Left kidney (tissue), 1 donor: ENCODE measurements at regions not wholly inside any gene's neighbourhood (a gene's known extent, or its start where the extent isn't known, plus 50 kb on each side); places are given as distances from the start of the nearest gene placed in this dataset.

Experiments used
- DNase-seq: peaks from one replicate; pipeline ENCODE4 v3.0.0-alpha.2; 2013

DNA sequence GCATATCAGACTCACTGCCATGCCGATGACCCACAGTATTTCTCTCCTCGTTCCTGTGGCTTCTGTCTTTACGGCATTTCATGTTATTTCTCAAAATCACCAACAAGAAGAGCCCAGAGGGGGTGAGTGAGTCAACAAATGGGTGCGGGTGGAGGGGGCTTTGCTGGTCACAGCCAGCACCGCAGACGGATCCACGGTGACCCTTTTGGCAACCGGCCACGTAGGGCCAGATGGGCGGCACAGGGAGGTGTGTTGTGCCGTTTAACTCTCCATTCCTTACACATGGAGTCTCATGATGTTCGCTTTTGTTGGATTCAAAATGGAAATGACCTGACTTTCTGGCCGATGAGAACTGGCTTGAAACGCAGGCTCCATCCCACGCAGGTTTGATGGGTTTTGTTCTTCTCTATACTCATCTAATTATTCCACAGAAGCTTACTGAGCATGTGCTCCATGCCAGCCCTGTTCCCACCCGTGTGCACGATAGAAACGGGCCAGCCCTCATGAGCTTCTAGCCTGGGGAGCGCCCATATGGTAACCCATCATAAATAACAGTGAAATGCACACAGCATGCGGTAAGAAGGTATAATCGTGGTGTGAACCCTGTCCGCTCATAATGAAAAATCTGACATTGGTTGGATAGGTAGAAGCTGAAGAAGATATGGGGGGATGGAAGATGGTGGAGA, 319.9 kb downstream of the BRD1 start:
- no peak for DNase-seq

DNA sequence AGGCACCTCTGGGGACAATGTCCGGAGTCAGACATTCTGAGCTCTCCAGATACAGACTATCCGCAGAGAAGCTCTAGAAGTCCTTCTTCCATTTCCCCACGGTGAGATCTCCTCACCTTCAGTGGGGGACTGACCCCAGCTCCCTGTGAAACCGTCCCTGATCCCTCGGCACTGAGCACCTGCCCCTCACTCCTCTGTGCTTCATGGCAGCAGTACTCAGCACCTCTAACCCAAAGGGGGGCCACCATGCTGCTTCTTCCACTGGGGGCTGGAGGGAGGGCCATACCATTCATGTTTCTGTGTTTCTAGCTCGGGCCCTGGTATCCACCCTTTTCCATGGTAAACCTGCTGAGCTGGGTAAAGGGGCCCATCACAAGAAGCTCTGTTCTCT, 321.7 kb downstream of the BRD1 start:
- DNase-seq: no peak

DNA sequence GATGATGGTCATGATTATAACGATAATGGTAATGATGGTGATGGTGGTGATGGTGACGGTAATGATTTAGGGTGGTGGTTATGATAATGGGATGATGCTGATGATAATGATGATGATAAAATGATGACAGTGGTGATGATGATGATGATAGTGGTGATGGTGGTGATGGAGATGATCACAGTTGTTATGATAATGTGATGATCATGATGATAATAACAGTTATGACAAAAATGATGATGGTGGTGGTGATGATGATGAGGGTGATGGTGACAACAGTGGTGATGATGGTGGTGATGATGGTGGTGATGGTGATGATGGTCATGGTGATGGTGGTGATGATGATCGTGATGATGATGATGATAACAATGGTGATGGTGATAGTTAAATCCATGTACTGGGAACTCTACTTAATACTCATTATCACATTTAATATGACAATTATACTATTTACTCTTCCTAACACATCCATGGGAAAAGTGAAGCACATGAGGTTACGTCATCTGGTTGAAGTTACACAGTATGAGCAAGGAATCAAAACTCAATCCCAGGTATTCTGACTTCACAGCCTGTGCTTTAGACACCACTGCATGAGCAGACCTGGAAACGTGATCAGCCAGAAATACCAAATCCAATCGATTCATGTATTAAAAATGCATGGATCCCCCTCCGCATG, 322.2 kb downstream of the BRD1 start:
- DNase-seq: no peak

DNA sequence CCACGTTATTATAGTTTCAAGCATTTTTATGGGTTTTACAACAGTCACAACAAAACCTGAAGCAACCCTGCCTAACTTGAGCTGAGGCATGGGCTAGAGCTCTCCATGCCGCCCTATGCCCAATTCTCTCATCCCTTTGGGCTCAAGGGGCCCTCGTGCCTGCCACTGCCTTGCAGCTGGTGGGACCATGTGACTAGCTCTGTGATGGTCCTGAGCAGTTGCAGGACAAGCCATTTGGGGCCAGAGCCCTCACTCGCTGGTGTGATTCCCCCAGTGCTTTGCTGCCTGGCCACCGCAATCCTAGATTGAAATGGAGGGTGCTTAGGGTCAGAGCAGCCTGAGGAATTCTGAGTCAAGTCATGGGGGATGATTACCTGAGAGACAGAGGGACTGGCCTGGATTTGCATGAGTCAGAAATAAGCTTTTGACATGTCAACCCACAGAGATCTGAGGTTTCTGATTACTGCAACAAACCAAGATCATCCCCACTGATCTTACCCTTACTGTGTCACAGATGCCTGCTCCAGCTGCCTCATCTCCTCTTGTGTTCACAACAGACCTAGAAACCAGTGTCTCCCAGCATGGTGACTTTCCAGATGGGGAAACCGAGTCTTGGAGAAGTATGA, 323.7 kb downstream of the BRD1 start:
- DNase-seq: no peak

DNA sequence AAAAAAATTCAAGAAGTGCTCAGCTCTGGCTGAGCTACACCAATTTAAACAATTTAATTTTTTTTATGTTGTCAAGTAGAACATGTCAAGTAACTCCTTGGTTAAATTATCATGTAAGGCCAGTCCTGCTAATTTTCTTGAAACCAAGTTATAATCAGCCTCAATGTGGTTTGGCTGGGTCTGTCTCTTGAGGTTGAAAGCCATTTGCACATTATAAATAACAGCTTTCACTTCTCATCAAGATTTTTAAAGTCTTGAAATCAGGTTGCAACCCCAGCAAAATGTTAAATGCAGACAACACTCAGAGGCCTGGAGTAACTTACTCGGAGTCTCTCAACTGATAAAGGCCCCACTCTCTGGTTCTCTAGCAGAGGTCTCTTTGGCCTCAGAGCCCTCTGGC, 324.4 kb downstream of the BRD1 start:
- no peak for DNase-seq

DNA sequence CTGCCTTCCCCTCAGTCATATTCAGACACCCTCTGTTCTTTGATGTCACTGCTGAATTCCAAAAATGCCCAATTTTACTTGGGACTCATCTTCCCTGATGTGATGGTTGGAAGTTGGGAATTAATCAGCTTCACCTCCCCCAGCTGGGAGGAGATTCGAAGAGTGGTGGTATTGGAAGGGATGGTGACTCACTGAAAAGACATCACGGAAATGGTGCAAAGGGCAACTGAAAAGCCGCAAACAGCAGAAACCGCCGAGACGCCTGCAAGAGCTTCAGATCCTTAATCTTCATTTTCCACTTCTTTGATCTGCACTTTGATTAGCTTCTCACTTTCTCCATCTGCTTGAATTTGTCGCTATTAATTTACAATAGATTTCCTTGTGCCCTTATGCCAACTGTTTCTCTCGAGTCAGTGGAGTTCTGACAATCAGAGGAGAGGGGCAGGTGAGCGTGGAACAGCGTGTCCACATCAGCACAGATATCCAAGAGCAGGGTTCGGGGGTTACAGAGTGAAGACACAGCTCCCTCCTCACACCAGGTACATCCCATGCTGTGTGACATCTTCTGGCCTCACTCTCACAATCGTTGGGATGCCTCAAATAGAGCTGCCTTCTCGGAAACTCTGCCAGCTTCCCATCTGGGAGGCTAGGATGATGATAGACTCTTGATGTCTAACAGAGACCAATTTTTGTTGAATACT, 325.4 kb downstream of the BRD1 start:
- DNase-seq: no peak

DNA sequence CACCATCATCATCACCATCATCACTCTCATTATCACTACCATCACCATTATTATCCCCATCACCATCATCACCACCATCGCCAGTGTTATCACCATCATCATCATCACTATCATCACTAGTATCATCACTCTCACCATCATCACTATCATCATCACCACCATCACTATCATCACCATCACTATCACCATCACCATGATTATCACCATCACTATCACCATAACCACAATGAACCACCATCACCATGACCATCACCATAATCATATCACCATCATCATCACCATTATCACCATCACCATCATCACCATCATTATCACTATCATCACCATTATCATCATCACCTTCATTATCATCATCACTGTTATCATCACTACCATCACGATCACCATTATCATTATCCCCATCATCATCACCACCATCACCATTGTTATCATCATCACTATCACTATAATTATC, 326.7 kb downstream of the BRD1 start:
- no peak for DNase-seq

DNA sequence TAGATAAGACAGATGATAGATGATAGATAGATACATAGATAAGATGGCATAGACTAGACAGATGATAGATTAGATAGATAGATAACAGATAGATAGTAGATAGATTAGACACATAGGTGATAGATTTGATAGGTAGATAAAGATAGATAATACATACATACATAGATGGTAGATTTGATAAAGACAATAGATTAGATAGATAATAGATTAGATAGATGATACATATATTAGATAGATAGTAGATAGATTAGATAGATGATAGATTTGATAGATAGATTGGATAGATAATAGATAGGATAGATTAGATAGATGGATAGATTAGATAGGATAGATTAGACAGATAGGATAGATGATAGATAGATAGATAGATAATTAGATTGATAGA, 327.6 kb downstream of the BRD1 start:
- DNase-seq: no peak

DNA sequence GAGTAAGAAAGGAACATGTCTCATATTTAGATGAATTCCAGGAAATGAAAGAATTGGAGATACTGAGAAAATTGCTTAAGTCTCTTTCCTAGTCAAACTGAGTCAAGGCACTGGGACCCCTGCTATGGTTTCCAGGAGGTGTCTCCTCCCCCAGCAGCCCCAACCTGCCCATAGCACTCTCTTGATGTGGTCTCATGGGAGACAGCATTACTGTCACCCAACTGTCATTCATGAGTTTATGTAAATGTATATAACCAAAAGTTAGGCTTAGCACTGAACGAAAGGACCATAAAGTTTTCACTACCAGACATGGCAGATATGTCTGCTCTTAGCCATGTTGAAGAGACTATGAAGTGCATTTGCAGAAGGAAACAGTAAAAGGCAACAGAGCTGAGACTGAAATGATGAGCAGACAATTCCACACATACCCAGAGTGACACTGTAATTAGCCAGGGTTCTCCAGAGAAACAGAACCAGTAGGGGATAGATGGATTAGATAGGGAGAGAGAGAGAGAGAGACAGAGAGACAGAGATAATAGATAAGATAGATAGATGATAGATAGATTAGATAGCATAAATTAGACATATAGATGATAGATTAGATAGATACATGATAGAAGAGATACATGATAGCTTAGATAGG, 328.1 kb downstream of the BRD1 start:
- no peak for DNase-seq

DNA sequence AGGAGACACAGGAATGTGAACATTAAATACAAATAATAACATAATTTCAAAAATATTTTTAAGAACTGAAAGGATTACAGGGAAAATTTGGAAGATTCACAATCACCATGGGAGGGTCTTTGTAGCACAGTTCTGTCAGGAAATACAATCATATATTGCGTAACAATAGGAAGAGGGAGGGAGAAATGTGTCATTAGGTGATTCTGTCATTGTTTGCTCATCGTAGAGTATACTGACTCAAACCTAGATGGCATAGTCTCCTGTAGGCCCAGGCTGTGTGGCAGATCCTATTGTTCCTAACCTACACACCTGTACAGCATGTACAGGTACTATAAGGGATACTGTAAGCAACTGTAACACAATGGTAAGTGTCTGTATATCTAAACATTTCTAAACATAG, 330.4 kb downstream of the BRD1 start:
- no peak for DNase-seq

DNA sequence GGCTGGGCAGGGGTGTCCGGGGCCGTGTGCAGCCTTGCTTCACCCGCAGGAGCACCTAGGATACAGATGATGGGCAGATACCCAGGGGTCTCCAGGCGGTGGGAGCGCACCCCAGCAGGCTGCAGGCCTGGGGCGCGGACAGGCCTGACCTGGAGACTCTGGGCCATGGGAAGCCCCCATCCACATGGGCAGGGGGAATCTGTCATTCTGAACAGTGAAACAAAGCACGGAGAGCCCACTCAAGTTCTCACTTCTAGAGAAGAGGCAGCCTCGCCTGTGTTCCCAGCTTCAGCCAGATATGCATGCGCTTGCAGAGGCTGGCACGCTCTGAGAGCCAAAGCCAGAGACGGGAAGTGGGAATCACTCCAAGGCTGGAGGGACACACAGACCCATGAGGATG, 333.1 kb downstream of the BRD1 start:
- no peak for DNase-seq

DNA sequence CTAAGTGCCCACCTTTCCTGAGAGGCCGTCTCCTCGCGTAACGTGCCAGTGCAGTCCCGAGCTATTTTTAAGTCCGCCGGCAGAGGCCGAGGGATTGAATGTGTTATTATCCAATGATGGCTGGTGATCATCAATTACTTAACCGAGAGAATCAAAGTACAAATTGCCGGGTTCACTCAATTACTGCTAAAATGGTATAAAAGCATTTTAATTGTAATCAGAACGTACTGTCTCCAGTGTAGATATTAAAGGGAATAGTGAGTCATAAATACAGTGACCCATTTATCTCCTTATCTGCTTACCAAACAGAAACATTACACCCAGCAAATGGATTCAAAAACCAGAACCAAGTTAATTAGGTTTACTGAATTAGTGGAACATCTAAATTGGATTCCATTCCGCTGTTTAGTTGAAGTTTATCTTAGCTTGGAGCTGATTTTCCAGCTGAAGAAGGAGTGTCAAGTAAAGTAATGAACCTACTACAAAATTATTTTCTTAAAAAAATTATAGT, 334.9 kb downstream of the BRD1 start:
- no peak for DNase-seq

DNA sequence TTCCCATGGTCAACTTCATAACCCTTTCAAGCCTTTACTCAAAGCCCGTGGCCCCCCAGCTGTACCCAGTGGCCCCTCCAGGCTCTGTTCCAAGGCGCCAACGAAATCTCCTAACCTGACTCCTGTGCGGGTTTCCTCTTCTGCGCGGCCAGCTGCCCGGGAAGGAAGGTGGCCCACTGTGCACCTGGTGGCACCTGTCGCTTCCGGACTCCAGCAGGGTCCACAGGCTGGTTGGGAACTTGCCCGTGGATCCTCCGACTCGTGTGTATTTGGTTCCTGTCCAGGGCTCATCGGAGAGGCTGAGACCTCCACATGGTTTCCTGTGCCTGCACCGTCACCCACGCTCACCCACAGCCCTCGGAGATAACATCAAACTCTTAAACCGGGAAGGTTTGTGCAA, 335.4 kb downstream of the BRD1 start:
- DNase-seq: no peak

DNA sequence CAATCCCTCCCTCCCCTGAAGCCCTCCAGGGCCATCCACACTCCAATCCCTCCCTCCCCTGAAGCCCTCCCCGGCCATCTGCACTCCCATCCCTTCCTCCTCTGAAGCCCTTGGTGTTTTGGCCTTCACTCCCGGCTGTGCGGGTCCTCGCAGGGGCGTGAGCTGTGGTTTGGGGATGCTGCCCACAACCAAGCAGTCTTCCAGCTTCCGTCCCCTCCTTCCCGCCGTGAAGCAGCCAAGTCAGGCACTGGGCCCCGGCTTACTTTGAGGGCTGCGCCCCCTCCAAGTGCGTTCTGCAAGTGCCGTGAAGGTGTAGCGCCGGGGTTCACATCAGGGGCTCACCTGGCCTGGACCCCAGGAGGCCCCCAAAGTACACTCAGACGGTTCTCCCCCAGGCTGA, 335.9 kb downstream of the BRD1 start:
- no peak for DNase-seq

DNA sequence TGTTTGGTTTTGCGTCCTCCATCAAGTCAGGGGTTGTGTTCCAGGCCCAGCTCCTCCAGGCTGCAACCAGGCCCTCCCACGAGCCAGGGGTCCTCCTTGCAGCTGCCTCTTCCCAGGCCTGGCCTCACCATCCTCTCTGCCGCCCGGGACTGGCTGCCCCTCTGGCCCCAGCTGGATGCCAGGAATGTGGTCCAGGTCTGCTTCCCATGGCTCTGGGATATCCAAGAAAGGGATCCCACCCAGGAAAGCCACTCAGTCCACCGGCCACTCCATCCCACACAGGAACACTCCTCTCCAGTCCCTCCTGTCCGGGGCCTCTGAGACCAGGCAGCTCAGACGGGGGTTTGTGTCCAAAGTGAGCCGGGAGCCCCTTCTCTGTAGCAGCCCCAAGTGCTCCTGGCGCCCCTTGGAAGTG, 336.4 kb downstream of the BRD1 start:
- DNase-seq: no peak

DNA sequence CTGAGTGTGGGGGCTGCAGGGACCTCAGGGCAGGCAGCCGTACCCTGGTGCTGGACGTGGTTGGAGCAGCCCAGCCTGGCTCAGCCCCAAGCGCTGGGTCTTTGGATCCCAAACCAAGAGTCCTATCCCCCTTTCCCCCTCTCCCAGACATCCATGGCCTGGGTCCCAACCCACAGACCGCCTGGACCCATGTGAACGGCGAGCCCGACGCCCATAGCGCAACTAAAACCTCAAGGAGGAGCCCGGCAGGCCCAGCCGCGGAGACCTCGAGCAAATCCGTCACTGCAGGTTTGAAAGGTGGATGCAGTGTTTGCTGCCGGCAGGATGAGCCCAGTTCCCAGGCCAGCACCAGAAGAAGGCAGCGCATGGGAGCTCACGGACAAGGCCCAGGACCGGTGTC, 337.0 kb downstream of the BRD1 start:
- DNase-seq: no peak

DNA sequence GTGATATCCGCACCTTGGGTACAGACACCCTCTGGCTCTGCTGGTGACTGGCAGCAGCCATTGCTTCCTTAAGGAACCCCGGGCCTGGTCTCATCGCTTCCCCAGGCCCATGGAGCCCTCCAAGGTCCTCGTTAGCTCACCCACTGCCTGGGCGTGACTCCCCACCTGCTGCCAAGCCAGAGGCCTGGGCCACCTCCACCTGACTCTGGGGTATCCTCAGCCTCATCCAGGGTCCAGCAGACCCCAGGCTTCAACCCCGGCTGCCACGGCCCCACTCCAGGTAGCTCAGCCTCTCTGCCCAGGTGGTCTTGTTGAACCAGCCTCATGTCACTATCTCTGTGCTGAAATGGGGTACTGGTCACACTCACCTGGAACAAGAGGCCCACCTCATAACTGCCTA, 337.9 kb downstream of the BRD1 start:
- no peak for DNase-seq

DNA sequence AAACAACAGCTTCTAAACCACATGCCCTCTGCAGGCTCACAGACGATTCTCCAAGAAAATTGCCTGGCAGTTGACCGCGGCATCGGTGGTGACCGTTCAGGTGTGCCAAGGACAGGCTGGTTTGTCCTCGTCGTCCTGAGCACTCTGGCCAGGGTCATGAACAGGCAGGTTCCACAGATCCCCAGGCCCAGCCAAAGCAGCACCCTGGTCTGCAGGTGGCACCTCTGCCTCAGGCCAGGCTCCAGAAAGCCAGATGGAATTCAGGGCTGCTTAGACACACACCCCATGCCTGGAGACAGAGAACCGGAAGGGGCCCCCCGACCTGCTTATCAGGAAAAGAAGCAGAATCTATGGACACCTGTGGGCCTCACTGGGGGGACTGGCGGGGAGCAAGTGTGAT, 338.7 kb downstream of the BRD1 start:
- DNase-seq: no peak

DNA sequence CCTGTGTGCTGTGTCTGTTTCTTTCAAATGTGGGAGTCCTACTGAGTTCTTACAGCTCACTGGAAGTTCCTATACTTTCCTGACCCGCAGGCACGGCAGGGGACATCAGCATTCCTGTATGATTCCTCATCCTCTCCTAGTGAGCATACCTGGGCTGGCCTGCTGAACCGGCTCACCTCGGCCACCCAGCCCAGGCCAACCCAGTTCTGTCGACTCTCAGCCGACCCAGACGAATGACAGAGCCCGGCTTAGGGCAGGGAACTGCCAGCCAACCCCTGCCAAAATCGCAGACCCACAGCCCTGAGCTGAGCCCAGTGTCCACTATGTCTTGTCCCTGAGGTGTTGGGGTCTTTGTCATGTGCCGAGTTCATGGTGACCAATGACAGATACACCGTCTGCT, 339.7 kb downstream of the BRD1 start:
- no peak for DNase-seq

DNA sequence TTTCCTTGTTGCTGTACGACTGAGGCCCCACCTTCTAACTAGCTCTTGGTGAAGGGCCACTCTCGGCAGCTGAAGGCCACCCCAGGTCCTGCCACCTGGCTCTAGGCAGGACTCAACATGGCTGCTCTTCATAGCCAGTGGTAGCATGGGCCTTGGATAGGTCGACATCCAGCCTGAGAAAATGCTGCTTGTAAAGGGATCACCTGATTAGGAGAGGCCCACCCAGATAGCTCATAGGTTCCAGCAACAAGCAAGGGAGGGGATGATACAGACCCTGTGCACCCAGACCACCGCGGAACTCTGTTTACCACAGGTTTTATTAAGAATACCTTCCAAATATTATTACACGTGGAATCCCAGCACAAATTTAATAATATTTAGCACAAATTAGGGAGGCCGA, 341.4 kb downstream of the BRD1 start:
- no peak for DNase-seq

DNA sequence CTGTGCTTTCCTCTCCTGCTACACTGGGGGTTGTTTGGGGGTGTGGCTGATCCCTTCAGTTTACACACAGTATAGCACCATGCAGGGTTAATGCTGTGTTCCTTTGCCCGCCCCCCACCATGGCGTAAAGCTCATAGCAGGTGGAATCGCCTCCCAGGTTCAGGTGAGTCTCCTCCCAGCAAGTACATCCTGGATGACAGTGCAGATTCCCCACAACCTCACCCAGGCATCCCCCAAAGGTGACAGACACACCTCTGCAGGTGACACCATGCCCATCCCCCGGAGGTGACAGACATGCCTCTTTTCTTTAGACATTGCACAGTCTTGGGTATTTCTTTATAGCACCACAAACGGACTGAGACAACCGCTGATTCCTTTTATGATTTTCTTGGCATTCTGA, 343.7 kb downstream of the BRD1 start:
- no peak for DNase-seq

DNA sequence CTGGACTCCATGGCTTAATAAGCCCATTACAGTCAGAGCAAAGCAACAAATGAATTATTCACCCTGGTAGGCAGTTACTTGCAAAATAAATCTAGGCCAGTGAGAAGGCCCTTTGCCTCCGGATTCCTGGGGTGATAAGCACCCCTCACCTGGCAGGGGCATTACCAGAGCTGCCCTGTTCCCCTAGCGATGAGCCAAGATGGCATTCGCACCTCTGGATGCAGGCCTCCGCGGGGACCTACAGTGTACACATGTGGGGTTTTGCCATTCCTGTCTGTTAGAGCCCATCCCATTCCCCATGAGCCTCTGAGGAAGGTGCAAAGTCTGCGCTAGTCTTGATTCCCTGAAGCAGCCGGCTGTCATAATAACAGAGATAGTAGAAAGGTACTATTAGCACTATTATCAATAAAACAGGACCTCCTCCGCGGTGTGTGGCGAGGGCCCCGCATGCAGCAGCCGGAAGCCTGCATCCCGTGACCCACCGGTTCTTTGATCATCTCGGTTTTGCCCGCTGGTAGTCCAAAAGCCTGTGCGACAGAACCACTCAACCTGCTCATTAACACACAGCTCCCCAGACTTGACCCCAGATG, 344.3 kb downstream of the BRD1 start:
- DNase-seq: no peak
